IMR-90 (cell line): ENCODE measurements at regions not wholly inside any gene's neighbourhood (a gene's known extent, or its start where the extent isn't known, plus 50 kb on each side); places are given as distances from the start of the nearest gene placed in this dataset.

Source experiments
- BHLHE40 ChIP-seq: fragments of 150-350 bp; IDR thresholded peaks from 2 replicates; pipeline ENCODE4 v1.6.1; 2016; ENCODE audit warnings: mild to moderate bottlenecking, low read depth, low read length
- CHD1 ChIP-seq: IDR thresholded peaks from 2 replicates; pipeline ENCODE4 v1.6.1; 2012; ENCODE audit warnings: low read depth, low read length, improper control_type of control experiment
- FOS ChIP-seq: fragments of 150-350 bp; IDR thresholded peaks from 2 replicates; pipeline ENCODE4 v1.6.1; 2016; ENCODE audit warnings: low read depth, low read length
- MAFK ChIP-seq: IDR thresholded peaks from 2 replicates; pipeline ENCODE4 v1.6.1; 2012; ENCODE audit warnings: low read depth, low read length, improper control_type of control experiment
- POLR2A ChIP-seq: IDR thresholded peaks from 2 replicates; pipeline ENCODE4 v1.6.1; 2012; ENCODE audit warnings: mild to moderate bottlenecking, low read depth, low read length
- RAD21 ChIP-seq: IDR thresholded peaks from 2 replicates; pipeline ENCODE4 v1.6.1; 2012; ENCODE audit warnings: low read length, improper control_type of control experiment
- RCOR1 ChIP-seq: IDR thresholded peaks from 2 replicates; pipeline ENCODE4 v1.6.1; 2012; ENCODE audit warnings: mild to moderate bottlenecking, low read length, improper control_type of control experiment; ENCODE audit not compliant: insufficient replicate concordance
- RFX5 ChIP-seq: IDR thresholded peaks from 2 replicates; pipeline ENCODE4 v1.8.0; 2012; ENCODE audit warnings: low read depth, mild to moderate bottlenecking, low read length, moderate library complexity
- TF ChIP-seq, protein P1 (sequence below): conservative IDR thresholded peaks from 2 replicates; pipeline ENCODE4 v1.5.1; 2012; ENCODE audit warnings: mild to moderate bottlenecking, low read depth, low read length, improper control_type of control experiment
- TF ChIP-seq, protein P2 (sequence below): fragments of 150-350 bp; IDR thresholded peaks from 2 replicates; pipeline ENCODE4 v1.6.1; 2016; ENCODE audit warnings: low read depth, mild to moderate bottlenecking, low read length, moderate library complexity, borderline replicate concordance
- TF ChIP-seq, protein P3 (sequence below): fragments of 150-350 bp; IDR thresholded peaks from 2 replicates; pipeline ENCODE4 v1.6.1; 2017; ENCODE audit warnings: mild to moderate bottlenecking, antibody characterized with exemption, low read length, low read depth

DNA sequence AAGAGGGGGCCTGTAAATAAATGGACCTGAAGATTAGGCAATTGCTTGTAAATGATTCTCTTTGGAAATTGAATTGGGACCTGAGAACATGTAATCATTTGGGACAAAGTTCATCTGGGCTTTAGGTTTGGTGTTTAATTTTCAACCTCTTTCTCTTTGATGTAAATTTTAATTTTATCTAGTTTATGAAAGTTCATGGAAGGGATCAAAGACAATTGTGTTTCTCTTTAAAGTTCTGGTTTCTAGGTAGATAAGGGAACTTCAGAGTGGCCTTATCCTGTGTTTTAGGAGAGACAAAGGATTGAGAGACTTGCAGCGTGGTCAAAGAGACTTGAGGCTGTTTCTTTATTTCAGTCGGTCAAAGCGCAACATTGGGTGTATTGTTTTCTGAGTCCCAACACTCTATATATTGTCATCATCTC lies 1108.3 kb downstream of the TBL1XR1 start:
- TF ChIP-seq, protein P1, sequence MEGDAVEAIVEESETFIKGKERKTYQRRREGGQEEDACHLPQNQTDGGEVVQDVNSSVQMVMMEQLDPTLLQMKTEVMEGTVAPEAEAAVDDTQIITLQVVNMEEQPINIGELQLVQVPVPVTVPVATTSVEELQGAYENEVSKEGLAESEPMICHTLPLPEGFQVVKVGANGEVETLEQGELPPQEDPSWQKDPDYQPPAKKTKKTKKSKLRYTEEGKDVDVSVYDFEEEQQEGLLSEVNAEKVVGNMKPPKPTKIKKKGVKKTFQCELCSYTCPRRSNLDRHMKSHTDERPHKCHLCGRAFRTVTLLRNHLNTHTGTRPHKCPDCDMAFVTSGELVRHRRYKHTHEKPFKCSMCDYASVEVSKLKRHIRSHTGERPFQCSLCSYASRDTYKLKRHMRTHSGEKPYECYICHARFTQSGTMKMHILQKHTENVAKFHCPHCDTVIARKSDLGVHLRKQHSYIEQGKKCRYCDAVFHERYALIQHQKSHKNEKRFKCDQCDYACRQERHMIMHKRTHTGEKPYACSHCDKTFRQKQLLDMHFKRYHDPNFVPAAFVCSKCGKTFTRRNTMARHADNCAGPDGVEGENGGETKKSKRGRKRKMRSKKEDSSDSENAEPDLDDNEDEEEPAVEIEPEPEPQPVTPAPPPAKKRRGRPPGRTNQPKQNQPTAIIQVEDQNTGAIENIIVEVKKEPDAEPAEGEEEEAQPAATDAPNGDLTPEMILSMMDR = no peak
- TF ChIP-seq BHLHE40 (no peak), POLR2A (no peak), RAD21 (no peak), RCOR1 (no peak), RFX5 (no peak), MAFK (no peak), CHD1 (no peak), FOS (no peak)
- TF ChIP-seq, protein P2, sequence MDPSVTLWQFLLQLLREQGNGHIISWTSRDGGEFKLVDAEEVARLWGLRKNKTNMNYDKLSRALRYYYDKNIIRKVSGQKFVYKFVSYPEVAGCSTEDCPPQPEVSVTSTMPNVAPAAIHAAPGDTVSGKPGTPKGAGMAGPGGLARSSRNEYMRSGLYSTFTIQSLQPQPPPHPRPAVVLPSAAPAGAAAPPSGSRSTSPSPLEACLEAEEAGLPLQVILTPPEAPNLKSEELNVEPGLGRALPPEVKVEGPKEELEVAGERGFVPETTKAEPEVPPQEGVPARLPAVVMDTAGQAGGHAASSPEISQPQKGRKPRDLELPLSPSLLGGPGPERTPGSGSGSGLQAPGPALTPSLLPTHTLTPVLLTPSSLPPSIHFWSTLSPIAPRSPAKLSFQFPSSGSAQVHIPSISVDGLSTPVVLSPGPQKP = no peak
- TF ChIP-seq, protein P3, sequence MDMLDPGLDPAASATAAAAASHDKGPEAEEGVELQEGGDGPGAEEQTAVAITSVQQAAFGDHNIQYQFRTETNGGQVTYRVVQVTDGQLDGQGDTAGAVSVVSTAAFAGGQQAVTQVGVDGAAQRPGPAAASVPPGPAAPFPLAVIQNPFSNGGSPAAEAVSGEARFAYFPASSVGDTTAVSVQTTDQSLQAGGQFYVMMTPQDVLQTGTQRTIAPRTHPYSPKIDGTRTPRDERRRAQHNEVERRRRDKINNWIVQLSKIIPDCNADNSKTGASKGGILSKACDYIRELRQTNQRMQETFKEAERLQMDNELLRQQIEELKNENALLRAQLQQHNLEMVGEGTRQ = no peak
